ENCODE measurements at regions not wholly inside any gene's neighbourhood (a gene's known extent, or its start where the extent isn't known, plus 50 kb on each side); places are given as distances from the start of the nearest gene placed in this dataset.
"Not testable (repeated sequence)": the region's sequence is repeated elsewhere in the genome, so short reads cannot be mapped to it uniquely, and the experiment has no call there.

GRCh38 chr1:199944986-199945385 lies 82.5 kb upstream of the NR5A2 start:
- CTCF ChIA-PET: no interaction called here
- no peak overlapping the region for H3K27ac ChIP-seq
- no peak for TF ChIP-seq CTCF (conservative IDR thresholded peaks at IDR 0.05; ENCODE audit: low read depth)
- no peak for DNase-seq (ENCODE audit: low spot score)
- POLR2A ChIA-PET (ENCODE audit: low non-redundant PET): no interaction called here

GRCh38 chr1:199945591-199945990 lies 81.9 kb upstream of the NR5A2 start:
- POLR2A ChIA-PET (ENCODE audit: low non-redundant PET): no interaction called here
- no peak for TF ChIP-seq CTCF (conservative IDR thresholded peaks at IDR 0.05; ENCODE audit: low read depth)
- CTCF ChIA-PET: interaction anchor here (0.6 kb wide), 1 partner anchor 29 kb away, joined by 3 read pairs; no protein-coding TSS in a partner anchor
- no peak overlapping the region for H3K27ac ChIP-seq
- peak; percentile 28 for DNase-seq (ENCODE audit: low spot score)

GRCh38 chr1:199946305-199947155 lies 81.0 kb upstream of the NR5A2 start:
- ChIA-PET CTCF (interaction anchor here (0.6 to 1.3 kb wide), 2 partner anchors 9 to 22 kb away, joined by 3 to 4 read pairs; no protein-coding TSS in a partner anchor), POLR2A (ENCODE audit: low non-redundant PET) (no interaction called here)
- no peak overlapping the region for H3K27ac ChIP-seq
- DNase-seq (ENCODE audit: low spot score): no peak
- TF ChIP-seq CTCF (conservative IDR thresholded peaks at IDR 0.05; ENCODE audit: low read depth): no peak

DNA sequence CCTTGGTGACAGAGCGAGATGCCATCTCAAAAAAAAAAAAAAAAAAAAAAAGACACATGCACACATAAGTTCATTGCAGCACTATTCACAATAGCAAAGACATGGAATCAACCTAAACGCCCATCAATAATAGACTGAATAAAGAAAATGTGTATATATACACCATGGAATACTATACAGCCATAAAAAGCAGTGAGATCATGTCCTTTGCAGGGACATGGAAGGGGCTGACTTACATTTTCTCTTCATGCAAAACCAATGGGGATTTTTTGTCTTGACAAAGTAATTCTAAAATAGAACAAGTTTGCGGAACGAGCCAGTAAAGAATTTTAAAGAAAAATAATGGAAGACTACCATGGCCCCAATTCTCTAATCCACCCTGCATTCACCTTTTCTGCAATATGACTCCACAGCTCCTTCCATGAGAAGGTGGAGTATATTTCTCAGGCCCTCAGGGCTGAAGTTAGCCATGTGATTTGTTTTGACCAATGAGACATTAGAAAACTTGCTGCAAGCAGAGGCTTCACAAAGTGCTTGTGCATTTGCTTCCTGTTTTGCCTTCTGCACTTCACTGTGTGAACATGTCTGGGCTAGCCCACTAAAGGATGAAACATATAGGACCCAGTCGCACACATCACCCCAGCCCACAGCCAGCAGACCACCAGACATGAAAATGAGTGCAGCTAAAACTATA lies 78.8 kb upstream of the NR5A2 start:
- ChIA-PET POLR2A (ENCODE audit: low non-redundant PET) (no interaction called here), CTCF (interaction anchor here (0.6 to 0.7 kb wide), 2 partner anchors 540 to 809 kb away, joined by 3 to 4 read pairs; no protein-coding TSS in a partner anchor)
- H3K27ac ChIP-seq: no peak overlapping the region
- TF ChIP-seq CTCF (conservative IDR thresholded peaks at IDR 0.05; ENCODE audit: low read depth): no peak
- peak; percentile 78 for DNase-seq (ENCODE audit: low spot score)

- POLR2A ChIA-PET (ENCODE audit: low non-redundant PET); H3K27ac ChIP-seq; CTCF ChIA-PET; DNase-seq (ENCODE audit: low spot score): not testable (repeated sequence)
These were observed 76.5 kb upstream of the NR5A2 start for GRCh38 chr1:199951005-199951404.

- no peak for TF ChIP-seq CTCF (conservative IDR thresholded peaks at IDR 0.05; ENCODE audit: low read depth)
- H3K27ac ChIP-seq: no peak overlapping the region
- POLR2A ChIA-PET (ENCODE audit: low non-redundant PET): no interaction called here
- CTCF ChIA-PET: interaction anchor here (0.6 to 0.7 kb wide), 3 partner anchors 10 to 141 kb away, joined by 3 read pairs; no protein-coding TSS in a partner anchor
- no peak for DNase-seq (ENCODE audit: low spot score)
These were observed 73.9 kb upstream of the NR5A2 start for GRCh38 chr1:199953651-199954050.

DNA sequence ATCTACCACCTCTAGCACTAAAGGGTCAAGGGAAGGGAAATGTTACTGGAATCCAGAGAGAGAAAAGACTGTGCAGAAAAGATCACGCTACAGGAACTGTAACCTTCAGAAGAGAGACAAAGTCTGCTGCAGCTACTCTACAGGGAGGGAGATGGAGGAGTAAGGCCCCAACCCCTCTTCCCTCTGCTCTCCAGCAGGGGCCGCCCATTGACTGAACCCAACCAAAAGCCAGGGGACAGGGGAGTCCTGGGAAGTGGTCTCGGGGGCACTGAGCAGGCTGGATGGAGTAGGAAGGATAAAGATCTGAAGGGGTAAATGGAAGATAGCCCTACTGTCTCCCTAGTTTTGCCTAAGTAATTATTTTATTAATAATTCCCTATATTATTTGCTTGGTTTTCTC lies 72.8 kb upstream of the NR5A2 start:
- H3K27ac ChIP-seq: no peak overlapping the region
- DNase-seq (ENCODE audit: low spot score): no peak
- POLR2A ChIA-PET (ENCODE audit: low non-redundant PET): no interaction called here
- TF ChIP-seq CTCF (conservative IDR thresholded peaks at IDR 0.05; ENCODE audit: low read depth): no peak
- CTCF ChIA-PET: interaction anchor here (0.6 kb wide), 1 partner anchor 280 kb away, joined by 4 read pairs; no protein-coding TSS in a partner anchor
